PC-3 (cell line): ENCODE measurements at regions not wholly inside any gene's neighbourhood (a gene's known extent, or its start where the extent isn't known, plus 50 kb on each side); places are given as distances from the start of the nearest gene placed in this dataset.

Source experiments
- ATAC-seq: fragments of 200-7000 bp; cut with Tn5 transposase; 2 replicates; pipeline ENCODE4 v1.9.1; 2020; ENCODE audit warnings: mild to moderate bottlenecking, moderate library complexity
- BruUV-seq: library from RNA; stranded (reverse); fragments of 400-500 nt; replicated peaks from 2 replicates; lab custom pipeline; 2021; lab: Mats Ljungman, UMichigan
- CTCF ChIA-PET: fragments of 300-600 bp; sonication (Branson Sonifier 250); formaldehyde crosslinking; loops from one replicate; lab custom pipeline; 2022; ENCODE audit warnings: antibody characterized with exemption; lab: Charles Lee
- POLR2A ChIA-PET: fragments of 300-600 bp; sonication (Branson Sonifier 250); formaldehyde crosslinking; loops from one replicate; lab custom pipeline; 2022; ENCODE audit warnings: antibody characterized with exemption; ENCODE audit not compliant: unreplicated experiment; lab: Charles Lee
- DNase-seq: peaks from one replicate; pipeline ENCODE4 v3.0.0-alpha.2; 2015
- H2AFZ ChIP-seq: fragments of 300-600 bp; sonication (generic); 2 replicates; pipeline ENCODE4 v1.6.0; 2016; ENCODE audit warnings: antibody characterized with exemption, low read length
- H3F3A ChIP-seq: fragments of 300-600 bp; sonication (generic); one replicate; pipeline ENCODE4 v1.6.0; 2017; ENCODE audit warnings: antibody characterized with exemption, low read length, control low read depth, mild to moderate bottlenecking; ENCODE audit not compliant: unreplicated experiment
- H3K27ac ChIP-seq: fragments of 300-600 bp; sonication (generic); 2 replicates; pipeline ENCODE4 v1.5.1; 2016; ENCODE audit warnings: mild to moderate bottlenecking, low read length
- H3K27me3 ChIP-seq: fragments of 300-600 bp; sonication (generic); 2 replicates; pipeline ENCODE4 v1.6.1; 2016; ENCODE audit warnings: low read length, mixed read lengths
- H3K36me3 ChIP-seq: fragments of 300-600 bp; sonication (generic); 2 replicates; pipeline ENCODE4 v1.6.1; 2016; ENCODE audit warnings: low read depth, mixed run types, low read length, mixed read lengths
- H3K4me1 ChIP-seq: fragments of 300-600 bp; sonication (generic); 2 replicates; pipeline ENCODE4 v1.5.1; 2016; ENCODE audit warnings: low read length; ENCODE audit not compliant: insufficient read depth
- H3K4me2 ChIP-seq: fragments of 300-600 bp; sonication (generic); 2 replicates; pipeline ENCODE4 v1.6.0; 2016; ENCODE audit warnings: low read length
- H3K4me3 ChIP-seq: fragments of 300-600 bp; sonication (generic); 2 replicates; pipeline ENCODE4 v1.5.1; 2016; ENCODE audit warnings: mild to moderate bottlenecking, low read length, mixed read lengths
- H3K79me2 ChIP-seq: fragments of 300-600 bp; sonication (generic); 2 replicates; pipeline ENCODE4 v1.6.1; 2017; ENCODE audit warnings: low read length, mixed read lengths
- H3K9ac ChIP-seq: fragments of 300-600 bp; sonication (generic); 2 replicates; pipeline ENCODE4 v1.6.0; 2016; ENCODE audit warnings: mild to moderate bottlenecking, low read length
- H3K9me2 ChIP-seq: fragments of 300-600 bp; sonication (generic); replicated peaks from 2 replicates; pipeline ENCODE4 v1.6.1; 2016; ENCODE audit warnings: mixed run types, low read length, mixed read lengths
- H3K9me3 ChIP-seq: fragments of 300-600 bp; sonication (generic); 2 replicates; pipeline ENCODE4 v1.6.1; 2016; ENCODE audit warnings: low read length, mixed read lengths
- H4K20me1 ChIP-seq: fragments of 300-600 bp; sonication (generic); 2 replicates; pipeline ENCODE4 v1.6.1; 2016; ENCODE audit warnings: low read length, mixed read lengths
- CTCF ChIP-seq: fragments of 300-600 bp; sonication (generic); conservative IDR thresholded peaks from 2 replicates; pipeline ENCODE4 v1.5.1; 2017; ENCODE audit warnings: antibody characterized with exemption, low read depth, mild to moderate bottlenecking, low read length
- EZH2 ChIP-seq: fragments of 300-600 bp; sonication (generic); IDR thresholded peaks from one replicate; pipeline ENCODE4 v1.6.1; 2017; ENCODE audit warnings: antibody characterized with exemption, mild to moderate bottlenecking, low read length; ENCODE audit not compliant: unreplicated experiment
- EZH2phosphoT487 ChIP-seq: fragments of 300-600 bp; sonication (generic); IDR thresholded peaks from 2 replicates; pipeline ENCODE4 v1.6.1; 2018; ENCODE audit warnings: mild to moderate bottlenecking, antibody characterized with exemption, low read length, borderline replicate concordance
- intact Hi-C: fragments of 100-400 bp; cut with micrococcal nuclease; formaldehyde crosslinking; loops from 2 replicates; pipeline ENCODE4 v1.9.0; 2023

- TF ChIP-seq CTCF (no peak), EZH2 (no peak), EZH2phosphoT487 (no peak)
- H3K4me2 ChIP-seq = no peak overlapping the region
- no TSS peak for BruUV-seq
- no peak overlapping the region for H2AFZ ChIP-seq
- no peaks in the 10 kb centered on the region for H4K20me1 ChIP-seq
- ChIA-PET CTCF (no interaction called here), POLR2A (no interaction called here)
- H3K9me3 ChIP-seq = no peaks in the 10 kb centered on the region
- intact Hi-C loops = loop anchor here (5.0 kb wide), 2 partner anchors 135 to 410 kb away; no protein-coding TSS in a partner anchor
- H3K27me3 ChIP-seq = no peaks in the 10 kb centered on the region
- peaks cover 22% of the 10 kb centered on the region for H3K4me1 ChIP-seq
- no peak overlapping the region for H3K9ac ChIP-seq
- peak; percentile 63 for ATAC-seq
- no peaks in the 10 kb centered on the region for H3K79me2 ChIP-seq
- H3K36me3 ChIP-seq = no peaks in the 10 kb centered on the region
- peak; percentile 67 for DNase-seq
- H3K27ac ChIP-seq = peak overlapping the region; percentile 41
- no peaks in the 10 kb centered on the region for H3F3A ChIP-seq
- no peaks in the 10 kb centered on the region for H3K9me2 ChIP-seq
- H3K4me3 ChIP-seq = no peak overlapping the region
These were observed 133.7 kb upstream of the EPB41L4A start for GRCh38 chr5:112552791-112553190.

- Histone ChIP-seq H2AFZ (no peak overlapping the region), H3K36me3 (no peaks in the 10 kb centered on the region), H3K27me3 (no peaks in the 10 kb centered on the region), H3K79me2 (no peaks in the 10 kb centered on the region), H3K9me3 (no peaks in the 10 kb centered on the region), H3K9me2 (no peaks in the 10 kb centered on the region), H3K4me2 (no peak overlapping the region), H4K20me1 (no peaks in the 10 kb centered on the region), H3K4me1 (peaks cover 19% of the 10 kb centered on the region), H3F3A (no peaks in the 10 kb centered on the region), H3K27ac (no peak overlapping the region), H3K4me3 (no peak overlapping the region), H3K9ac (no peak overlapping the region)
- intact Hi-C loops = loop anchor here (5.0 kb wide), 2 partner anchors 133 to 408 kb away; no protein-coding TSS in a partner anchor
- ATAC-seq (no peak), DNase-seq (no peak)
- no TSS peak for BruUV-seq
- CTCF ChIA-PET = interaction anchor here (0.6 kb wide), 1 partner anchor 203 kb away, joined by 3 read pairs; no protein-coding TSS in a partner anchor
- TF ChIP-seq EZH2 (no peak), EZH2phosphoT487 (no peak)
- POLR2A ChIA-PET = interaction anchor here (0.7 kb wide), 1 partner anchor 141 kb away, joined by 4 read pairs; no protein-coding TSS in a partner anchor
These were observed 135.3 kb upstream of the EPB41L4A start for GRCh38 chr5:112554101-112554977.

GRCh38 chr5:112555197-112555596, 136.1 kb upstream of the EPB41L4A start:
- Histone ChIP-seq H3K9me3 (no peaks in the 10 kb centered on the region), H3K9ac (no peak overlapping the region), H3K4me2 (no peak overlapping the region), H3K4me1 (peaks cover 19% of the 10 kb centered on the region), H3K4me3 (no peak overlapping the region), H2AFZ (no peak overlapping the region), H3K27me3 (no peaks in the 10 kb centered on the region), H3K36me3 (no peaks in the 10 kb centered on the region), H3K9me2 (no peaks in the 10 kb centered on the region), H3K79me2 (no peaks in the 10 kb centered on the region), H4K20me1 (no peaks in the 10 kb centered on the region), H3K27ac (no peak overlapping the region), H3F3A (no peaks in the 10 kb centered on the region)
- BruUV-seq = no TSS peak
- no peak for TF ChIP-seq EZH2phosphoT487
- TF ChIP-seq CTCF = no peak
- intact Hi-C loops = no loop called here
- ChIA-PET CTCF (no interaction called here), POLR2A (interaction anchor here (0.7 kb wide), 1 partner anchor 140 kb away, joined by 4 read pairs; no protein-coding TSS in a partner anchor)
- DNase-seq (no peak), ATAC-seq (no peak)
